Breast epithelium (tissue), 4 donors: ENCODE measurements at regions not wholly inside any gene's neighbourhood (a gene's known extent, or its start where the extent isn't known, plus 50 kb on each side); places are given as distances from the start of the nearest gene placed in this dataset.

ENCODE experiments used
- DNase-seq, 2 donors: peaks; one replicate each; pipeline ENCODE4 v3.0.0-alpha.2; 2019; ENCODE audit warnings: low spot score in 2 of 2
- H3K27ac ChIP-seq, 2 donors: fragments of 200-600 bp; sonication (generic) in 1 of 2; one replicate each; pipeline ENCODE4 v1.5.1; 2016 to 2019; ENCODE audit warnings: mild to moderate bottlenecking in 1 of 2
- H3K27me3 ChIP-seq, 2 donors: fragments of 200-600 bp; sonication (generic) in 1 of 2; one replicate each; pipeline versions ENCODE4 v1.5.1 to v1.6.0; 2017 to 2019; ENCODE audit warnings: control low read depth in 1 of 2, mild to moderate bottlenecking in 1 of 2
- H3K36me3 ChIP-seq: fragments of 200-600 bp; one replicate; pipeline ENCODE4 v1.5.1; 2019
- H3K4me1 ChIP-seq, 2 donors: fragments of 200-600 bp; sonication (generic); one replicate each; pipeline ENCODE4 v1.5.1; 2016 to 2019; ENCODE audit warnings: control low read depth in 1 of 2
- H3K4me3 ChIP-seq, 3 donors: fragments of 200-600 bp; sonication (generic); 1 replicate in 2 of 3; 2 replicates in 1 of 3; pipeline ENCODE4 v1.5.1; 2016 to 2019; ENCODE audit warnings: mild to moderate bottlenecking in 3 of 3, moderate library complexity in 2 of 3
- H3K9me3 ChIP-seq, 2 donors: fragments of 200-600 bp; sonication (generic) in 1 of 2; one replicate each; pipeline ENCODE4 v1.5.1; 2016 to 2019; ENCODE audit warnings: control low read depth in 1 of 2
- POLR2A ChIP-seq: fragments of 450-650 bp; IDR thresholded peaks from one replicate; pipeline ENCODE4 v1.6.1; 2016; ENCODE audit warnings: antibody characterized with exemption, mild to moderate bottlenecking, moderate library complexity
- POLR2AphosphoS5 ChIP-seq, 3 donors: sonication (generic); formaldehyde crosslinking; IDR thresholded peaks; one replicate each; pipeline ENCODE4 v1.6.1; 2017; ENCODE audit warnings: antibody characterized with exemption in 3 of 3
- intact Hi-C: fragments of 100-400 bp; cut with DNase I; formaldehyde crosslinking; loops from one replicate; pipeline ENCODE4 v1.15.1; 2023; ENCODE audit warnings: low total_unique reads
- TF ChIP-seq, protein P1 (sequence below), 3 donors: fragments of 450-650 bp; IDR thresholded peaks; one replicate each; pipeline ENCODE4 v1.5.1; 2016 to 2017; ENCODE audit warnings: antibody characterized with exemption in 3 of 3, mild to moderate bottlenecking in 3 of 3, moderate library complexity in 3 of 3

DNA sequence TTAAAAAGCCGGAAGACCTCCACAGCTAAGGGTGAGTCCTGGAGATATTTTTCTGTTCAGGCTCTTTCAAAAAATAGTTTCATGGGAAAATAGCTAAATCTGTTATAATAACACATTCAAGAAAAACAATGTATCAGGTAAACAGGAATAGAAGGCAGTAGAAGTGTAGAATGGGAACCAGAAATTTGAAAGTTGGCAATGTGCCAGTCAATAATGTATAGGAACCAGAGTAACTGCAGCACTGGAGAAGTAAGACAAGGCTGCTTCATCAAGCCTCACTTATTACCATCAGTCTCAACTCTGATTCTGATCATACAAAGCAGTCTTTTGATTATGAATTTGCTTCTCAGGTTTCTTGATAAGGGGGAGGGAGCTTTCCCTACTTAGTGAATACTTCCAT is 81.4 kb upstream of the VRK2 start:
- Histone ChIP-seq H3K36me3 (no peaks in the 10 kb centered on the region), H3K9me3 (no peaks in the 10 kb centered on the region), H3K4me3 (no peak overlapping the region), H3K27ac (no peak overlapping the region), H3K27me3 (no peaks in the 10 kb centered on the region), H3K4me1 (no peaks in the 10 kb centered on the region)
- no peak for DNase-seq
- intact Hi-C loops, result no loop called here
- no peak for TF ChIP-seq POLR2A

DNA sequence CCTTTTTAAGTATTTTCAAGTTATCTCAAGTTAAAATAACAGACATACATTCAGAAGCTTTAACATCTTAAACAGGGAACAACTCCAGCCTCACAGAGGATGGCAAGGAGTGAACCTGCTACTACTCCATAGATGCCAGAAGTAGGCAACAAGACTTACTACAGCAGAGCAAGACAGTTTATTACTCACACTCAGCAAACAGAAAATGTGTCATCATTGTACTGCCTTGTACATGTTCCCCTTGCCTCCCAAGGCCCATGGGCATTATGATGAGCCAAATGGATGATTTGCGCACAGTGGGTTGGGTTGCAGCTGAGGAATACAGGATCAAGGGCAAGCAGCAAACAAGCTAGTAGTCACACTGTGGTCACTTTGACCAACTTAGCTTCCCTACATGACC is 80.6 kb upstream of the VRK2 start:
- no peak overlapping the region for H3K4me3 ChIP-seq
- no peak for DNase-seq
- no peaks in the 10 kb centered on the region for H3K4me1 ChIP-seq
- TF ChIP-seq POLR2AphosphoS5 (IDR thresholded peaks at IDR 0.05) (no peak), POLR2A (no peak)
- TF ChIP-seq, protein P1, sequence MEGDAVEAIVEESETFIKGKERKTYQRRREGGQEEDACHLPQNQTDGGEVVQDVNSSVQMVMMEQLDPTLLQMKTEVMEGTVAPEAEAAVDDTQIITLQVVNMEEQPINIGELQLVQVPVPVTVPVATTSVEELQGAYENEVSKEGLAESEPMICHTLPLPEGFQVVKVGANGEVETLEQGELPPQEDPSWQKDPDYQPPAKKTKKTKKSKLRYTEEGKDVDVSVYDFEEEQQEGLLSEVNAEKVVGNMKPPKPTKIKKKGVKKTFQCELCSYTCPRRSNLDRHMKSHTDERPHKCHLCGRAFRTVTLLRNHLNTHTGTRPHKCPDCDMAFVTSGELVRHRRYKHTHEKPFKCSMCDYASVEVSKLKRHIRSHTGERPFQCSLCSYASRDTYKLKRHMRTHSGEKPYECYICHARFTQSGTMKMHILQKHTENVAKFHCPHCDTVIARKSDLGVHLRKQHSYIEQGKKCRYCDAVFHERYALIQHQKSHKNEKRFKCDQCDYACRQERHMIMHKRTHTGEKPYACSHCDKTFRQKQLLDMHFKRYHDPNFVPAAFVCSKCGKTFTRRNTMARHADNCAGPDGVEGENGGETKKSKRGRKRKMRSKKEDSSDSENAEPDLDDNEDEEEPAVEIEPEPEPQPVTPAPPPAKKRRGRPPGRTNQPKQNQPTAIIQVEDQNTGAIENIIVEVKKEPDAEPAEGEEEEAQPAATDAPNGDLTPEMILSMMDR (IDR thresholded peaks at IDR 0.05), result no peak
- no peak overlapping the region for H3K27ac ChIP-seq
- intact Hi-C loops, result no loop called here
- no peaks in the 10 kb centered on the region for H3K9me3 ChIP-seq
- no peaks in the 10 kb centered on the region for H3K36me3 ChIP-seq
- H3K27me3 ChIP-seq, result no peaks in the 10 kb centered on the region

DNA sequence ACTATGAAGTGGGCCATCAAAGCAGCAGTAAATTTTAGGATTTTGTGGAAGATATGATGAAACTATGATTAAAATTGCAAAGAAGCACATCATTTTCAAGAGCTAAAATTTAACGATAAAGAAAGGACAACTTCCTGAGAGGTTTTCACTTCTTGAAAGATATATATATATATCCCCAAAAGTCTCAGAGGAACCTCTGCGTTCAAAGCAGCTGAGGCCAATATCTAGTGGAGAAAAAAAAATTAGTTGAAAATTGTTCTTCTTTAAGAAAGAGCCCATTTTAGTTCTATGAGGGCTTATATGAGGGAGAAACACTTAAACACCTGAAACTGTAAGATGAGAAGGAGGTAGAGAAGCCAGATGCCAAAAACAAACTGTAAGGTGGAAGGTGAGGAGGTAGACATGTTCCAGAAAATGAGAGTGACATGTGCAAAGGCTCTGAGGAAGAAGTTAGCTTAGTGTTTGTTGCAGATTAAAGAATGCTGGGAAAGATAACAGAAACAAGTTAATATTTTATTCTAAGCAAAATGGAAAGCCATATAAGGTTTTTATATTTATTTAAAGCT is 72.9 kb upstream of the VRK2 start:
- H3K27me3 ChIP-seq, result no peaks in the 10 kb centered on the region
- H3K4me3 ChIP-seq, result no peak overlapping the region
- DNase-seq, result no peak
- H3K4me1 ChIP-seq, result no peaks in the 10 kb centered on the region
- intact Hi-C loops, result no loop called here
- H3K36me3 ChIP-seq, result no peaks in the 10 kb centered on the region
- TF ChIP-seq, protein P1 (IDR thresholded peaks at IDR 0.05), result no peak
- TF ChIP-seq POLR2A, result no peak
- no peak for TF ChIP-seq POLR2AphosphoS5 (IDR thresholded peaks at IDR 0.05)
- no peaks in the 10 kb centered on the region for H3K9me3 ChIP-seq
- H3K27ac ChIP-seq, result no peak overlapping the region

DNA sequence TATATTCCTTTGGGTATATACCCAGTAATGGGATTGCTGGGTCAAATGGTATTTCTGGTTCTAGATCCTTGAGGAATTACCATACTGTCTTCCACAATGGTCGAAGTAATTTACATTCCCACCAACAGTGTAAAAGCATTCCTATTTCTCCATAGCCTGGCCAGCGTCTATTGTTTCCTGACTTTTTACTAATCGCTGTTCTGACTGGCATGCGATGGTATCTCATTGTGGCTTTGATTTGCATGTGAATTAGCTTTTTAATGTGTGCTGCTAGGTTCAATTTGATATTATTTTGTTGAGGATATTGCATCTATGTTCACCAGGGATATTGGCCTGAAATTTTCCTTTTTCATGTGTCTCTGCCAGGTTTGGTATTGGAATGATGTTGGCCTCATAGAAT is 67.4 kb upstream of the VRK2 start:
- intact Hi-C loops, result no loop called here
- Histone ChIP-seq H3K9me3 (no peaks in the 10 kb centered on the region), H3K4me1 (no peaks in the 10 kb centered on the region), H3K27me3 (no peaks in the 10 kb centered on the region), H3K4me3 (no peak overlapping the region), H3K27ac (no peak overlapping the region), H3K36me3 (no peaks in the 10 kb centered on the region)
- DNase-seq, result no peak
- TF ChIP-seq, protein P1 (IDR thresholded peaks at IDR 0.05), result no peak
- TF ChIP-seq POLR2AphosphoS5 (IDR thresholded peaks at IDR 0.05) (no peak), POLR2A (no peak)

DNA sequence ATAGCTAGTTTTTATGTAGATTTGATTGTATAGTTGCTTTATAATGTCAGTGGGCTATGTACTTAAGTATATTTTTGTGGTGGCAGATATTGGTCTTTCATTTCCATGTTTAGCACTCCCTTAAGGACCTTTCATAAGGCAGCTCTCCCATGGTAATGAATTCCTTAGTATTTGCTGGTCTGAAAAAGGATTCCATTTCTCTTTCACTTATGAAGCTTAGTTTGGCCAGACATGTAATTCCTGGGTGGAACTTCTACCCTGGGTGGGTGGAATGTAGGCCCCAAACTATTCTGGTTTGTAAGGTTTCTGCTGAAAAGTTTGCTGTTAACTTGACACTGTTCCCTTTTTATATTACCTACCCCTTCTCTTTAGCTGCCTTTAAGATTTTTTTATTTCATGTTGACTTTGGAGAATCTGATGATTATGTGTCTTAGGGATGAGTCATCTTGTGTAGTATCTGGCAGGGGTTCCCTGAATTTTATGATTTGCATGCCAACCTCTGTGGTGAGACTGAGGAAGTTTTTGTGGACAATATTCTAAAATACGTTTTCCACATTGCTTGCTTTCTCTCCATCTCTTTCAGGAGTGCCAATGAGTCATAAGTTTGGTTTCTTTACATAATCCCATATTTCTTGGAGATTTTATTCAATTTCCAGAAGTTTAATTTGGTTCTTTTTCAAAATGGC is 65.4 kb upstream of the VRK2 start:
- Histone ChIP-seq H3K4me3 (no peak overlapping the region), H3K36me3 (no peaks in the 10 kb centered on the region), H3K4me1 (no peaks in the 10 kb centered on the region), H3K27me3 (no peaks in the 10 kb centered on the region), H3K9me3 (no peaks in the 10 kb centered on the region), H3K27ac (no peak overlapping the region)
- intact Hi-C loops, result no loop called here
- TF ChIP-seq POLR2A (no peak), POLR2AphosphoS5 (IDR thresholded peaks at IDR 0.05) (no peak)
- TF ChIP-seq, protein P1 (IDR thresholded peaks at IDR 0.05), result no peak
- no peak for DNase-seq
